ENCODE measurements at regions not wholly inside any gene's neighbourhood (a gene's known extent, or its start where the extent isn't known, plus 50 kb on each side); places are given as distances from the start of the nearest gene placed in this dataset.

DNA sequence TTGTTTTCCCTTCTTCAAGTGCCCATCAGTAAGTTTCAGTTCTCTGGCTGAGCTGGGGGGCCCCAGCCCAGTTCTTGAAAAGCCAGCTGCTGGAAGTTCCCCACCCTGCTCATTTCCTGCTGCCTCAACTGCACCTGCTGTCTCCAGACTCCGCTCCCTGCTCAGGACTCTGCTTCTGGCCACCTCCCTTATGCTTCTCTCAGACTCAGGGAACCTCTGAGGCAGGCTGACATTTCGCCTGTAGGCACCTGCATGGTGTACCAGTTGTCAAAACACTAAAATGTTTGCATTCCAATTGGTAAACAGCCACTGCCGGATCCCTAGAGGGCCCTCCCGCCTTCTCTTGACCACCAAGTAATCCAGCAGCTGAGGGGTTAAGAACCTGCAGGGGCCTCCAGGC, 136.5 kb upstream of the VRK1 start:
- TF ChIP-seq SUZ12 (IDR thresholded peaks at IDR 0.05; ENCODE audit: extremely low read depth, insufficient read depth, insufficient read length) (no peak), ZNF274 (IDR thresholded peaks at IDR 0.05; ENCODE audit: low read depth, low read length) (no peak), YY1 (IDR thresholded peaks at IDR 0.05; ENCODE audit: insufficient read depth, insufficient read length) (no peak)
- no peaks in the 10 kb centered on the region for H3K36me3 ChIP-seq (ENCODE audit: insufficient read depth, insufficient read length, low read length)

DNA sequence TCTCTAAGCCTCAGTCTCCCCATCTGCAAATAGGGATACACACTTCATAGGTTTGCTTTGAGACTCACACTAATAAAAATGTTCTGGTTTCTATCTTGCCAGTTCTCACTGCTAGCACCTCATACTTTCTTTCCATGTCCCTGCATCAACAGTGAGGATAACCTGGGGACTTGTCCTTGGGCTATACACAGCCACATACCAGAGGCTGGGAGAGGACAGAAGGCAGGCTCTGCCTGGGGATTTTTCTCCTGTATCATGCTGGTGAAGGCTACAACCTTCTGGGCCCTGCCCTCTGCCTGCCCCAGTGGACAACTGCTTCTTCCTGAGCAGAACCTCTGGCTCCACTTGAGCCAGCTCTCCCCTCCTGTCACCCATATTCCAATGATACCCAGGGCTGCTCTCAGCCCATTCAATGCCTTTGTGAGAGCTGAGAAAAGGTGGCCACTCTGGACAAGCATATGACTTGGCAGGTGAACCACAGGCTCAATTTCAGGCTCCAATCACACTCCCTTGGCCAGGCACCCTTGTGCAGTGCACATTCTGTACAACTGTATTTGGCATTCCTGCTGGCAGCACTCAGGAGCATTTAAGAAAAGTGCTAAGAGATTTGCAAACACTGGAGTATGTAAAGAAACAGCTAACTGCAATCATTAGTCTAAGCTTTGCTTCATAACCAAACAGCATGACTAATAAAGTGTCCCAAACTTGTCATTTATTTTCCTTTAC, 135.8 kb upstream of the VRK1 start:
- H3K4me3 ChIP-seq (ENCODE audit: insufficient read length, low read depth): no peak overlapping the region
- no peaks in the 10 kb centered on the region for H3K27me3 ChIP-seq (ENCODE audit: insufficient read depth, insufficient read length)
- DNase-seq (ENCODE audit: low read depth, low spot score): no peak
- H3K4me1 ChIP-seq (ENCODE audit: insufficient read depth, insufficient read length): peaks cover 5% of the 10 kb centered on the region
- H3K36me3 ChIP-seq (ENCODE audit: insufficient read depth, insufficient read length, low read length): no peaks in the 10 kb centered on the region
- H3K9me3 ChIP-seq (ENCODE audit: insufficient read depth, low read length): peaks cover 5% of the 10 kb centered on the region; the same call in 1 of the 2 replicates
- TF ChIP-seq ZNF274 (IDR thresholded peaks at IDR 0.05; ENCODE audit: low read depth, low read length): no peak
- TF ChIP-seq YY1 (IDR thresholded peaks at IDR 0.05; ENCODE audit: insufficient read depth, insufficient read length): no peak
- no peak for TF ChIP-seq SUZ12 (IDR thresholded peaks at IDR 0.05; ENCODE audit: extremely low read depth, insufficient read depth, insufficient read length)
- H3K9ac ChIP-seq (ENCODE audit: insufficient read length, low read depth): no peak overlapping the region

More for the DNA sequence above, 136.5 kb upstream of the VRK1 start:
- Histone ChIP-seq H3K9ac (ENCODE audit: insufficient read length, low read depth) (no peak overlapping the region), H3K4me3 (ENCODE audit: insufficient read length, low read depth) (no peak overlapping the region), H3K9me3 (ENCODE audit: insufficient read depth, low read length) (peaks cover 3% of the 10 kb centered on the region; the same call in 1 of the 2 replicates), H3K27me3 (ENCODE audit: insufficient read depth, insufficient read length) (no peaks in the 10 kb centered on the region), H3K4me1 (ENCODE audit: insufficient read depth, insufficient read length) (peaks cover 5% of the 10 kb centered on the region)
- DNase-seq (ENCODE audit: low read depth, low spot score): peak; percentile 25

DNA sequence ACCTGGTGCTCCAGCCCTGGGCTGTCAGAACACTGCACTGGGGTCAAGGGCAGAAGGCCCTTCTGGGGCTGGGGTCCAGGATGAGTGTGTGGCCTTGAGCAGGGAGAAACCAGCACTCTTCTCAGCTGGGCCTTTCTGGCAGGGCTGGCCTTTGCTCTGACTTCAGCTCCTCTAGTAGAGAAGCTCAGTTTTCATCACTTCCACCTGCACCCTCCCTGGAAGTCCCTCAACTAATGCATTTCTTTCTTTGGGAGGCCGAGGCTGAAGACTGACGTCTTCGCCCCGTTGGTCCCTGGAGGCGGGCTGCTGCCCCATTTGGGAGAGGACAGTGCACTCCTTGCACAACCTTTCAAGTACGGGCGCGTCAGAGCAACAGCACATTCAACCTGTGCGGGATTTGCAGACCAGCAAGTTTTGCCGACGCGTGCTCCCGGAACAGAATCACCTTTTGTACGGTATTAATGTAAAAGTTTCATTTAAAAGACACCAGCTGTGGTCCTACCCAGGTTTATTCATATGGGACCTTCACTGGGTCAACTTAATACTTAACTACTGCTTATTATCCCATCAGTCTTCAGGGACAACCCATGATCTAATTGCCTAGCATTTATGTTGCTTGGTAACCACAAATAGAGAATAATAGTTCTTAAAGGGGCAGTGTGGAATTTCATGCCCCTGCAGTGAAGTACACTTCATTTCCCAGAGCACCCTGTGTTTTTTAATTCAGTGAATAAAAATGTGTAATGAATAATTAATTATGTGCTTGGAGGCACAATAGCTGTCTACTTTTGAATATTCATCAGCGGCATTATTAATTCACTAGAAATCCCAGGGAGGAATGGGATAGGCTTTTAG, 134.8 kb upstream of the VRK1 start:
- H3K9me3 ChIP-seq (ENCODE audit: insufficient read depth, low read length): peaks cover 5% of the 10 kb centered on the region; the same call in 1 of the 2 replicates
- H3K4me3 ChIP-seq (ENCODE audit: insufficient read length, low read depth): no peak overlapping the region
- DNase-seq (ENCODE audit: low read depth, low spot score): no peak
- H3K4me1 ChIP-seq (ENCODE audit: insufficient read depth, insufficient read length): peaks cover 5% of the 10 kb centered on the region
- no peak overlapping the region for H3K9ac ChIP-seq (ENCODE audit: insufficient read length, low read depth)
- no peaks in the 10 kb centered on the region for H3K36me3 ChIP-seq (ENCODE audit: insufficient read depth, insufficient read length, low read length)
- TF ChIP-seq ZNF274 (IDR thresholded peaks at IDR 0.05; ENCODE audit: low read depth, low read length) (no peak), SUZ12 (IDR thresholded peaks at IDR 0.05; ENCODE audit: extremely low read depth, insufficient read depth, insufficient read length) (no peak), YY1 (IDR thresholded peaks at IDR 0.05; ENCODE audit: insufficient read depth, insufficient read length) (no peak)
- H3K27me3 ChIP-seq (ENCODE audit: insufficient read depth, insufficient read length): no peaks in the 10 kb centered on the region

DNA sequence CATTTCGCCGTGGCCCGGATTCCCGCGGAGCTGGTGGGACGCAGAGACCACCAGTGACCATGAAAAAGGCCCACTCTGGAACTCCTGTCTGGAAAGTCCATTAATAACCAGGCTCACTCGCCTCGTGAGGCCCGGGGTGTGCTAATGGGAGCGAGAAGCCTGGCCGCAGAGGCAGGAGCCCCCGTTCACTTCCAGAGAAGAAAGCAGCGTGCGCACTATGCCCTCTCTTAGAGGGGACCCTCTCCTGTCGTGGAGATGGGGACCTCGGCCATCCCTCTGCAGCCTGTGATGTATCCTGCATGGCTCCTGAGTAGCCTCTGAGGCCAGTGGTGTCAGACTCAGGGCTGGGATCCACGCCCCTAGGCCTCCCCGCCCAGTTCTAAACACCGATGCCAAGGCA, 134.1 kb upstream of the VRK1 start:
- H3K36me3 ChIP-seq (ENCODE audit: insufficient read depth, insufficient read length, low read length): no peaks in the 10 kb centered on the region
- no peak for TF ChIP-seq ZNF274 (IDR thresholded peaks at IDR 0.05; ENCODE audit: low read depth, low read length)
- TF ChIP-seq SUZ12 (IDR thresholded peaks at IDR 0.05; ENCODE audit: extremely low read depth, insufficient read depth, insufficient read length): no peak
- TF ChIP-seq YY1 (IDR thresholded peaks at IDR 0.05; ENCODE audit: insufficient read depth, insufficient read length): no peak
- peaks cover 5% of the 10 kb centered on the region for H3K4me1 ChIP-seq (ENCODE audit: insufficient read depth, insufficient read length)
- H3K27me3 ChIP-seq (ENCODE audit: insufficient read depth, insufficient read length): no peaks in the 10 kb centered on the region
- DNase-seq (ENCODE audit: low read depth, low spot score): no peak
- no peak overlapping the region for H3K4me3 ChIP-seq (ENCODE audit: insufficient read length, low read depth)
- peaks cover 5% of the 10 kb centered on the region; the same call in 1 of the 2 replicates for H3K9me3 ChIP-seq (ENCODE audit: insufficient read depth, low read length)
- H3K9ac ChIP-seq (ENCODE audit: insufficient read length, low read depth): no peak overlapping the region

DNA sequence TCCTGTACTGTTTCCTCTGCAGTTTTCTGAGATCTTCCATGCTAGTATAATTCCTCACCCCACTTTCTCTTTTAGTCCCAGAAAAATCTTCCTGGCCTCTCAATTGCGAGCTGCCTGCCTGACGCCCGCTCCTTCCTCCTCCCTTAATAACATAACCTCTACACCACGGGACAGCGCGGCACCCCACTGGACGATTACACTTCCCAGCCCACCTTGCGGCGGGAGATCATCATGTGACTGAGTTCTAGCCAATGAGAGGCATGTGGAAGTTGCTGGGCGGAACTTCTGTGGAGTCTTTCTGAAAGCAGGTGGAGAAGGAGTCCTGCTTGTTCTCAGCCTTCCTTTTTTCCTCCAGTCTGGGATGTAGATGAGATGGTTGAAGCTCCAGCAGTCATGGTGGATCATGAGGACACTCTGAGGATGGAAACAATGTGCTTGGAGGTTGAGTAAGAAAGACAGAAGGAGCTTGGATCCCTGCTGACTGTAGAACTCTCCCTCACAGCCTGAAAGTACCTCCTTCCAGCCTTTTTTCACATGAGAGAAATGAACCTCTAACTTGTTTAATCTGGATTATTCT, 133.6 kb upstream of the VRK1 start:
- Histone ChIP-seq H3K36me3 (ENCODE audit: insufficient read depth, insufficient read length, low read length) (no peaks in the 10 kb centered on the region), H3K9me3 (ENCODE audit: insufficient read depth, low read length) (peaks cover 5% of the 10 kb centered on the region; the same call in 1 of the 2 replicates), H3K4me3 (ENCODE audit: insufficient read length, low read depth) (no peak overlapping the region), H3K4me1 (ENCODE audit: insufficient read depth, insufficient read length) (peaks cover 5% of the 10 kb centered on the region), H3K9ac (ENCODE audit: insufficient read length, low read depth) (no peak overlapping the region), H3K27me3 (ENCODE audit: insufficient read depth, insufficient read length) (no peaks in the 10 kb centered on the region)
- TF ChIP-seq YY1 (IDR thresholded peaks at IDR 0.05; ENCODE audit: insufficient read depth, insufficient read length): no peak
- no peak for TF ChIP-seq SUZ12 (IDR thresholded peaks at IDR 0.05; ENCODE audit: extremely low read depth, insufficient read depth, insufficient read length)
- no peak for TF ChIP-seq ZNF274 (IDR thresholded peaks at IDR 0.05; ENCODE audit: low read depth, low read length)
- no peak for DNase-seq (ENCODE audit: low read depth, low spot score)

DNA sequence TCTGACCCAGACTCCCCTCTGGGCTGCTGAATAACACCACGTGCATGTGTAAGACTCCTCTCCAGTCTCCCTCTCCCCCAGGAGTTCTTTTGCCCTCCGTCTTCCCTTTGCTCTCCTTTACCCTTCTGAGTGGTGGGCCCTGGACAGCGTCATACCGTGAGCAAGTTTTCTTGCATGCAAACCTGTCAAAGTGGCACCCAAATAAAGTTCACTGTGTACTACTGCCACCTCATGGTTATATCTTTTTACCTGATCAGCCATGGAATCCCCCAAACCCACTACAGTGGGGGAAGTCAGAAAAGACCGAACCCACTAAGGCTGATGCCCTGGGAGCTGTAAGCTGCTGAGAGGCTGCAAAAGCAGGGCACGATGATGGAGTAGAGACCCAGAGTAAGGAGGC, 131.1 kb upstream of the VRK1 start:
- peaks cover 5% of the 10 kb centered on the region for H3K4me1 ChIP-seq (ENCODE audit: insufficient read depth, insufficient read length)
- no peak for DNase-seq (ENCODE audit: low read depth, low spot score)
- no peak overlapping the region for H3K9ac ChIP-seq (ENCODE audit: insufficient read length, low read depth)
- peaks cover 5% of the 10 kb centered on the region; the same call in 1 of the 2 replicates for H3K9me3 ChIP-seq (ENCODE audit: insufficient read depth, low read length)
- no peaks in the 10 kb centered on the region for H3K36me3 ChIP-seq (ENCODE audit: insufficient read depth, insufficient read length, low read length)
- no peak overlapping the region for H3K4me3 ChIP-seq (ENCODE audit: insufficient read length, low read depth)
- H3K27me3 ChIP-seq (ENCODE audit: insufficient read depth, insufficient read length): no peaks in the 10 kb centered on the region
- TF ChIP-seq SUZ12 (IDR thresholded peaks at IDR 0.05; ENCODE audit: extremely low read depth, insufficient read depth, insufficient read length): no peak
- TF ChIP-seq ZNF274 (IDR thresholded peaks at IDR 0.05; ENCODE audit: low read depth, low read length): no peak
- no peak for TF ChIP-seq YY1 (IDR thresholded peaks at IDR 0.05; ENCODE audit: insufficient read depth, insufficient read length)
